Endothelial cell of umbilical vein (primary cell): ENCODE measurements at regions not wholly inside any gene's neighbourhood (a gene's known extent, or its start where the extent isn't known, plus 50 kb on each side); places are given as distances from the start of the nearest gene placed in this dataset.

ENCODE experiments used
- BruUV-seq: library from RNA; stranded (reverse); fragments of 400-500 nt; replicated peaks from 2 replicates; lab custom pipeline; 2021; lab: Mats Ljungman, UMichigan
- CTCF ChIA-PET: fragments of 300-600, 350-600 bp; sonication (Branson Sonifier 250); formaldehyde crosslinking; loops from one replicate; lab custom pipeline; 2021; ENCODE audit warnings: antibody characterized with exemption, inconsistent platforms; lab: Charles Lee
- POLR2A ChIA-PET: fragments of 300-600, 350-600 bp; sonication (Branson Sonifier 250); formaldehyde crosslinking; loops from one replicate; lab custom pipeline; 2021; ENCODE audit warnings: antibody characterized with exemption, inconsistent platforms; lab: Charles Lee
- DNase-seq: peaks from one replicate; pipeline ENCODE4 v3.0.0-alpha.2; 2011; ENCODE audit warnings: low read depth, low spot score
- FAIRE-seq: peaks from 2 replicates; lab custom pipeline; 2011; peaks lifted over from hg19 to GRCh38; lab: Jason Lieb, UNC
- H2AFZ ChIP-seq: 2 replicates; pipeline ENCODE4 v1.6.0; 2012; ENCODE audit warnings: low read depth, low read length, control low read depth, inconsistent platforms
- H3K27ac ChIP-seq: 2 replicates; pipeline ENCODE4 v1.5.1; 2011; ENCODE audit warnings: low read depth, mild to moderate bottlenecking, control low read depth, low read length, moderate library complexity; ENCODE audit not compliant: insufficient read depth
- H3K27me3 ChIP-seq, 2 experiments: 2 replicates each; pipeline versions ENCODE4 v1.6.0 to v1.6.1; 2011; ENCODE audit warnings: low read length in 2 of 2, mixed read lengths in 1 of 2; ENCODE audit not compliant: control insufficient read depth in 2 of 2, insufficient read depth in 2 of 2
- H3K36me3 ChIP-seq, 2 experiments: 2 replicates in 1 of 2; 3 replicates in 1 of 2; pipeline ENCODE4 v1.5.1; 2011; ENCODE audit warnings: low read length in 2 of 2, mild to moderate bottlenecking in 1 of 2, moderate library complexity in 1 of 2; ENCODE audit not compliant: control insufficient read depth in 2 of 2, insufficient read depth in 2 of 2; ENCODE audit errors: extremely low read depth in 1 of 2
- H3K4me1 ChIP-seq: 3 replicates; pipeline ENCODE4 v1.5.1; 2011; ENCODE audit warnings: mild to moderate bottlenecking, low read length; ENCODE audit not compliant: control insufficient read depth, insufficient read depth; ENCODE audit errors: extremely low read depth
- H3K4me2 ChIP-seq: 2 replicates; pipeline ENCODE4 v1.6.1; 2011; ENCODE audit warnings: low read length, control low read depth, mixed read lengths; ENCODE audit not compliant: insufficient read depth
- H3K4me3 ChIP-seq, 3 experiments: fragments of 200-600 bp in 1 of 3; sonication (generic), shearing (Covaris generic) in 1 of 3; replicated peaks in 1 of 3; 2 replicates each; pipeline ENCODE4 v1.5.1; 2011 to 2016; ENCODE audit warnings: control low read depth in 3 of 3, low read length in 3 of 3, mild to moderate bottlenecking in 2 of 3, inconsistent platforms in 1 of 3, low read depth in 1 of 3, moderate library complexity in 1 of 3; ENCODE audit not compliant: insufficient read depth in 1 of 3
- H3K79me2 ChIP-seq: 2 replicates; pipeline ENCODE4 v1.6.0; 2012; ENCODE audit warnings: low read length, inconsistent platforms; ENCODE audit not compliant: control insufficient read depth, insufficient read depth
- H3K9ac ChIP-seq: replicated peaks from 2 replicates; pipeline ENCODE3; 2011; ENCODE audit warnings: low read length, control low read depth; ENCODE audit not compliant: insufficient read depth; ENCODE audit errors: extremely low read depth
- H3K9me1 ChIP-seq: replicated peaks from 3 replicates; pipeline ENCODE4 v1.6.0; 2011; ENCODE audit warnings: mild to moderate bottlenecking, low read length; ENCODE audit not compliant: control insufficient read depth, insufficient read depth; ENCODE audit errors: extremely low read depth
- H3K9me3 ChIP-seq: replicated peaks from 2 replicates; pipeline ENCODE4 v1.5.1; 2012; ENCODE audit warnings: low read length, inconsistent platforms; ENCODE audit not compliant: control insufficient read depth, insufficient read depth
- H4K20me1 ChIP-seq: replicated peaks from 2 replicates; pipeline ENCODE3; 2011; ENCODE audit warnings: mild to moderate bottlenecking, low read length; ENCODE audit not compliant: control insufficient read depth, insufficient read depth; ENCODE audit errors: extremely low read depth
- EZH2 ChIP-seq: IDR thresholded peaks from 2 replicates; pipeline ENCODE4 v1.6.1; 2012; ENCODE audit warnings: borderline replicate concordance, low read depth, mild to moderate bottlenecking, moderate library complexity, low read length, inconsistent platforms; ENCODE audit not compliant: severe bottlenecking
- FOS ChIP-seq: IDR thresholded peaks from 2 replicates; pipeline ENCODE4 v1.6.1; 2011; ENCODE audit warnings: mild to moderate bottlenecking, low read length, moderate library complexity, borderline replicate concordance; ENCODE audit not compliant: insufficient read depth
- GATA2 ChIP-seq: IDR thresholded peaks from 2 replicates; pipeline ENCODE4 v1.7.0; 2011; ENCODE audit warnings: low read depth, mild to moderate bottlenecking, moderate library complexity, mixed read lengths, low read length; ENCODE audit not compliant: insufficient read length, insufficient read depth
- JUN ChIP-seq: IDR thresholded peaks from 2 replicates; pipeline ENCODE4 v1.6.1; 2011; ENCODE audit warnings: borderline replicate concordance, low read depth; ENCODE audit not compliant: insufficient read length, insufficient read depth
- MYC ChIP-seq: IDR thresholded peaks from one replicate; pipeline ENCODE4 v1.6.1; 2011; ENCODE audit warnings: mild to moderate bottlenecking, low read depth, low read length
- POLR2A ChIP-seq: IDR thresholded peaks from 2 replicates; pipeline ENCODE4 v1.6.1; 2012; ENCODE audit warnings: low read depth, mild to moderate bottlenecking, control low read depth, low read length
- POLR2AphosphoS5 ChIP-seq: IDR thresholded peaks from 2 replicates; pipeline ENCODE4 v1.6.1; 2012; ENCODE audit warnings: low read depth, mild to moderate bottlenecking, control low read depth, low read length, moderate library complexity; ENCODE audit not compliant: insufficient read depth
- dilution Hi-C: fragments of 300-500 bp; cut with MboI; formaldehyde crosslinking; loops from one replicate; pipeline ENCODE4 v1.15.0; 2019; ENCODE audit warnings: low sequenced_read_pairs; ENCODE audit not compliant: extremely low pct_ligation_motif_present
- intact Hi-C: fragments of 100-400 bp; cut with micrococcal nuclease; formaldehyde crosslinking; loops from one replicate; pipeline ENCODE4 v1.10.0; 2022
- TF ChIP-seq, protein P1 (sequence below): IDR thresholded peaks from 2 replicates; pipeline ENCODE4 v1.6.1; 2011; ENCODE audit not compliant: insufficient read depth, insufficient read length
- TF ChIP-seq, protein P2 (sequence below), 2 donors: IDR thresholded peaks; 1 replicate in 1 of 2; 2 replicates in 1 of 2; pipeline ENCODE4 v1.5.1; 2011; ENCODE audit warnings: low read length in 2 of 2, mild to moderate bottlenecking in 2 of 2, moderate library complexity in 2 of 2, control low read depth in 1 of 2, inconsistent platforms in 1 of 2, low read depth in 1 of 2; ENCODE audit not compliant: insufficient read depth in 1 of 2; ENCODE audit errors: extremely low read depth in 1 of 2

- no peak overlapping the region for H3K9ac ChIP-seq
- H2AFZ ChIP-seq, result no peak overlapping the region
- H4K20me1 ChIP-seq, result no peaks in the 10 kb centered on the region
- H3K4me1 ChIP-seq, result no peaks in the 10 kb centered on the region
- H3K36me3 ChIP-seq, result no peaks in the 10 kb centered on the region
- POLR2A ChIA-PET, result no interaction called here
- H3K4me3 ChIP-seq, result no peak overlapping the region
- CTCF ChIA-PET, result no interaction called here
- TF ChIP-seq JUN (no peak), GATA2 (no peak), EZH2 (no peak), POLR2A (no peak), FOS (no peak), MYC (no peak), POLR2AphosphoS5 (no peak)
- TF ChIP-seq, protein P1, sequence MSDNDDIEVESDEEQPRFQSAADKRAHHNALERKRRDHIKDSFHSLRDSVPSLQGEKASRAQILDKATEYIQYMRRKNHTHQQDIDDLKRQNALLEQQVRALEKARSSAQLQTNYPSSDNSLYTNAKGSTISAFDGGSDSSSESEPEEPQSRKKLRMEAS, result no peak
- TF ChIP-seq, protein P2, sequence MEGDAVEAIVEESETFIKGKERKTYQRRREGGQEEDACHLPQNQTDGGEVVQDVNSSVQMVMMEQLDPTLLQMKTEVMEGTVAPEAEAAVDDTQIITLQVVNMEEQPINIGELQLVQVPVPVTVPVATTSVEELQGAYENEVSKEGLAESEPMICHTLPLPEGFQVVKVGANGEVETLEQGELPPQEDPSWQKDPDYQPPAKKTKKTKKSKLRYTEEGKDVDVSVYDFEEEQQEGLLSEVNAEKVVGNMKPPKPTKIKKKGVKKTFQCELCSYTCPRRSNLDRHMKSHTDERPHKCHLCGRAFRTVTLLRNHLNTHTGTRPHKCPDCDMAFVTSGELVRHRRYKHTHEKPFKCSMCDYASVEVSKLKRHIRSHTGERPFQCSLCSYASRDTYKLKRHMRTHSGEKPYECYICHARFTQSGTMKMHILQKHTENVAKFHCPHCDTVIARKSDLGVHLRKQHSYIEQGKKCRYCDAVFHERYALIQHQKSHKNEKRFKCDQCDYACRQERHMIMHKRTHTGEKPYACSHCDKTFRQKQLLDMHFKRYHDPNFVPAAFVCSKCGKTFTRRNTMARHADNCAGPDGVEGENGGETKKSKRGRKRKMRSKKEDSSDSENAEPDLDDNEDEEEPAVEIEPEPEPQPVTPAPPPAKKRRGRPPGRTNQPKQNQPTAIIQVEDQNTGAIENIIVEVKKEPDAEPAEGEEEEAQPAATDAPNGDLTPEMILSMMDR (IDR thresholded peaks at IDR 0.05; ENCODE audit: extremely low read depth in 1 of 2, insufficient read depth in 1 of 2, low read depth in 1 of 2, low read length in 2 of 2), result no peak
- no peak overlapping the region for H3K4me2 ChIP-seq
- no peak overlapping the region for H3K27ac ChIP-seq
- FAIRE-seq (no peak), DNase-seq (no peak)
- H3K79me2 ChIP-seq, result no peaks in the 10 kb centered on the region
- intact Hi-C loops (no loop called here), dilution Hi-C loops (no loop called here)
- H3K27me3 ChIP-seq, result peaks cover 0 to 5% of the 10 kb centered on the region in 2 experiments
- no peaks in the 10 kb centered on the region for H3K9me3 ChIP-seq
- BruUV-seq, result no TSS peak
- no peaks in the 10 kb centered on the region for H3K9me1 ChIP-seq
These were observed 407.9 kb downstream of the CPS1 start for GRCh38 chr2:210964141-210964764.
